Lower leg skin (tissue), 3 donors: ENCODE measurements at regions not wholly inside any gene's neighbourhood (a gene's known extent, or its start where the extent isn't known, plus 50 kb on each side); places are given as distances from the start of the nearest gene placed in this dataset.

Experiments used
- POLR2A ChIP-seq, 2 donors: fragments of 450-650 bp; IDR thresholded peaks; one replicate each; pipeline ENCODE4 v1.6.1; 2016 to 2017; ENCODE audit warnings: antibody characterized with exemption in 2 of 2, mild to moderate bottlenecking in 1 of 2, moderate library complexity in 1 of 2
- TF ChIP-seq, protein P1 (sequence below), 3 donors: fragments of 450-650 bp; IDR thresholded peaks; one replicate each; pipeline ENCODE4 v1.5.1; 2016; ENCODE audit warnings: antibody characterized with exemption in 3 of 3, mild to moderate bottlenecking in 3 of 3, moderate library complexity in 2 of 3

- TF ChIP-seq, protein P1, sequence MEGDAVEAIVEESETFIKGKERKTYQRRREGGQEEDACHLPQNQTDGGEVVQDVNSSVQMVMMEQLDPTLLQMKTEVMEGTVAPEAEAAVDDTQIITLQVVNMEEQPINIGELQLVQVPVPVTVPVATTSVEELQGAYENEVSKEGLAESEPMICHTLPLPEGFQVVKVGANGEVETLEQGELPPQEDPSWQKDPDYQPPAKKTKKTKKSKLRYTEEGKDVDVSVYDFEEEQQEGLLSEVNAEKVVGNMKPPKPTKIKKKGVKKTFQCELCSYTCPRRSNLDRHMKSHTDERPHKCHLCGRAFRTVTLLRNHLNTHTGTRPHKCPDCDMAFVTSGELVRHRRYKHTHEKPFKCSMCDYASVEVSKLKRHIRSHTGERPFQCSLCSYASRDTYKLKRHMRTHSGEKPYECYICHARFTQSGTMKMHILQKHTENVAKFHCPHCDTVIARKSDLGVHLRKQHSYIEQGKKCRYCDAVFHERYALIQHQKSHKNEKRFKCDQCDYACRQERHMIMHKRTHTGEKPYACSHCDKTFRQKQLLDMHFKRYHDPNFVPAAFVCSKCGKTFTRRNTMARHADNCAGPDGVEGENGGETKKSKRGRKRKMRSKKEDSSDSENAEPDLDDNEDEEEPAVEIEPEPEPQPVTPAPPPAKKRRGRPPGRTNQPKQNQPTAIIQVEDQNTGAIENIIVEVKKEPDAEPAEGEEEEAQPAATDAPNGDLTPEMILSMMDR (IDR thresholded peaks at IDR 0.05), result no peak
- TF ChIP-seq POLR2A (IDR thresholded peaks at IDR 0.05), result no peak
Measured at GRCh38 chr2:81937944-81938343, 1633.4 kb upstream of the LRRTM1 start.
